CD4-positive, alpha-beta T cell treated with Interleukin-12 subunit alpha and Interleukin-12 subunit beta, for 1 hour (primary cell): ENCODE measurements at regions not wholly inside any gene's neighbourhood (a gene's known extent, or its start where the extent isn't known, plus 50 kb on each side); places are given as distances from the start of the nearest gene placed in this dataset.

ENCODE experiments used
- DNase-seq: peaks from one replicate; pipeline ENCODE4 v3.0.0-alpha.2; 2020

DNA sequence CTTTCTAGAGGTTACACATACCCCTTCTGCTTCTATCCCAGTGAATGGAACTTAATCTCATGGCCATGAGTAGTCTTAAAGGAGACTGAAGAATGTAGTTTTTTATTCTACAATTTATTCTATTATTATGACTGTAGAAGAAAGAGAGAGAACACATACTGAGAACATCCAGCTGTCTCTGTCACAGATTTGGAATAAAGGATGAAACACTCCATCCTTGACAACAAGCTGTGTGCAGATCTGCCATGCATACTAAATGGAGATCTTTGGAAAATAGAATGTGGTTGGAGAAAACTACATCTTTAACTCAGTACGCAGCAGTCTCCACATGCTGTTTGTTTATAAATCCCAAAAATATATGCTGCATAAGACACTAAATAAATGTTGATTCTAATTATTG, 54.1 kb upstream of the NUDT7 start:
- DNase-seq = no peak

DNA sequence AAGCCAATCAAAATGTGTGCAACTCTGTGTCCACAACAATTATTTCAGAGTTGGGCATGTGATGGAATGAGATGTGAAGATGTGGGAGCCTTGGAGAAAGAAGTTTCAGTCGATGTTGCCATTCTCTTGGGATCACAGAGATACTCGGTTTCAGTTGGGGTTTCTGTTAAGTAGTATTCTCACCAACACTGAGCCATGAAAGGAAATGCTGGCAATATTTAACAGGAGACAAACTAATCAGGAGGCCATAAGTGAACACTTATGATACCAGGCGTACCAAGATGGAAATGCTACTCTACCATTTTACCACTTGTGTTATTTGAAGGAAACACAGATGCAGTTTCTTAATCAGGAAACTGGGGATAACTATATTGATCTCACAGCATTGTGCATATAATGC, 53.3 kb upstream of the NUDT7 start:
- no peak for DNase-seq
